GM20000 (cell line): ENCODE measurements at regions not wholly inside any gene's neighbourhood (a gene's known extent, or its start where the extent isn't known, plus 50 kb on each side); places are given as distances from the start of the nearest gene placed in this dataset.

Experiments used
- DNase-seq: peaks from one replicate; pipeline ENCODE4 v3.0.0; 2012; ENCODE audit warnings: low spot score
- TF ChIP-seq, protein P1 (sequence below): IDR thresholded peaks from 2 replicates; pipeline ENCODE4 v1.5.1; 2012; ENCODE audit warnings: mild to moderate bottlenecking, control low read depth; ENCODE audit errors: extremely low read depth, missing control alignments

DNA sequence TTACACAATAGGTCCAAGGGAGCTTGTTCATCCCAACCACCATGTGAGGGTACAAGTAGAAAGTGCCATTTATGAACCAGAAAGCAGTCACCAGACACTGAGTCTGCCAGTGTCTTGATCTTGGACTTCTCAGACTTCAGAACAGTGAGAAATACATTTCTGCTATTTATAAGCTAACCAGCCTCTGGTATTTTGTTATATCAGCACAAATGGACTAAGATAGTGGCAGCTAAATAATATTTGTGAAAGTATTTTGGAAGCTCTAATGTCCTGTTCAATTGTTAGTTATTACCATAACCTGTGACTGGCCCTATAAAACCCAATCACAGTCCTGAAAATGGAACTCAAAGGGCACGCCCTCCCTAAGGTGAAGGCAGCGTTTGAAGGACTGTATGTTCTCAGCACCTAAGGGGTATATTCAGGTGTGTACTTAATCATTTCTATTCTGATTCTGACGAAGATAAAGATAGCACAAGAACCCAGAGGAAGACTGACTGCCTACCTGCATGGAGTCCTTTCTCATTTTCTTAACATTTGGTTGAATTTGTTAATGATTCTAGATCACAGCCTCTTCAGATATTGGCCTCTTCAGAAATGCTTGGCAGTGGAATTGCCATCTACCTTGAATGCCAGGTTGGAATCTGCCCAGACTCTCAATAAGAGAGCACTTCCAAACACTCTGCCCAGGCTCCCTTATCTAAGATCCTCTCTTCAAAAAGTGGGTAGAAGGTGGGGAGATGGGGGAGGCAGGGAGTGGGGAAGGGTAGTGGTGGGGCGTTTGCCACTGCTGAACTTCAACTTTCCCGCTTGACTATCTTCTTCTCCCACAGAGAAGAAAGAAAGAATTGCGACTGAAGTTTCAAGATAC is 104.0 kb upstream of the PPP2R5A start:
- TF ChIP-seq, protein P1, sequence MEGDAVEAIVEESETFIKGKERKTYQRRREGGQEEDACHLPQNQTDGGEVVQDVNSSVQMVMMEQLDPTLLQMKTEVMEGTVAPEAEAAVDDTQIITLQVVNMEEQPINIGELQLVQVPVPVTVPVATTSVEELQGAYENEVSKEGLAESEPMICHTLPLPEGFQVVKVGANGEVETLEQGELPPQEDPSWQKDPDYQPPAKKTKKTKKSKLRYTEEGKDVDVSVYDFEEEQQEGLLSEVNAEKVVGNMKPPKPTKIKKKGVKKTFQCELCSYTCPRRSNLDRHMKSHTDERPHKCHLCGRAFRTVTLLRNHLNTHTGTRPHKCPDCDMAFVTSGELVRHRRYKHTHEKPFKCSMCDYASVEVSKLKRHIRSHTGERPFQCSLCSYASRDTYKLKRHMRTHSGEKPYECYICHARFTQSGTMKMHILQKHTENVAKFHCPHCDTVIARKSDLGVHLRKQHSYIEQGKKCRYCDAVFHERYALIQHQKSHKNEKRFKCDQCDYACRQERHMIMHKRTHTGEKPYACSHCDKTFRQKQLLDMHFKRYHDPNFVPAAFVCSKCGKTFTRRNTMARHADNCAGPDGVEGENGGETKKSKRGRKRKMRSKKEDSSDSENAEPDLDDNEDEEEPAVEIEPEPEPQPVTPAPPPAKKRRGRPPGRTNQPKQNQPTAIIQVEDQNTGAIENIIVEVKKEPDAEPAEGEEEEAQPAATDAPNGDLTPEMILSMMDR: no peak
- DNase-seq: no peak

DNA sequence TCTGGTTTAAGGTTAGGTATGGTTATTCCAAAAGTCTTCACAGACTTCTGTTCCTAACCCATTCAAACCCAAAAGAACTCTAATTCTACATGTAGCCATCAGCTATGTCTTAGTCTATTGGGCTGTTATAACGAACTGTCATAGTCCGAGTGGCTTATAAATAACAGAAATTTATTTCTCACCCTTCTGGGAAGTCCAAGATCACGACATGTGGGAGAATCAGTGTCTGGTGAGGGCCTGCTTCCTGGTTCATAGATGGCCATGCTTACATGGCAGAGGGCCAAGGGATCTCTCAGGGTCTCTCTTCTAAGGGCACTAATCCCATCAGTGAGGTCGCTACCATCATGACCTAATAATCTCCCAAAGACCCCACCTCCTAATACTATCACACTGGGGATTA is 103.0 kb upstream of the PPP2R5A start:
- TF ChIP-seq, protein P1: no peak

DNA sequence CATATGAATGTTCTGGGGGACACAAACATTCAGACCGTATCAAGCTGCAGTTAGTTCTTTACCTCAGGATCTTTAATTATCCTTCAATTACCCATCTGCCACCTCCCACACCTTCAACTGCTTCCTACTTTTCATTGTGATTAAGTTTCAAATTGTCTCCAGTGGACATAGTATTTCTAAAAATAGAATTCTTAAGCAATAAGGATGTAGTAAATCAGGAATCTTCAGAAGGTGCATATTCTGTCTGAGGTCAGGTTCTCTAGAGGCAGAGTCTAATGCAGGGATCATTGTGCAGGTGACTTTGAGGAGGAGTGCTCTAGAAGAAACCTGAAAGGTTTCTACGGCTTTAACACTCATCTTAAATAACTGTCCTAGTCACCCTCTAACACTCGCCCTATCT is 102.6 kb upstream of the PPP2R5A start:
- no peak for DNase-seq

More for the DNA sequence above, 103.0 kb upstream of the PPP2R5A start:
- no peak for DNase-seq

DNA sequence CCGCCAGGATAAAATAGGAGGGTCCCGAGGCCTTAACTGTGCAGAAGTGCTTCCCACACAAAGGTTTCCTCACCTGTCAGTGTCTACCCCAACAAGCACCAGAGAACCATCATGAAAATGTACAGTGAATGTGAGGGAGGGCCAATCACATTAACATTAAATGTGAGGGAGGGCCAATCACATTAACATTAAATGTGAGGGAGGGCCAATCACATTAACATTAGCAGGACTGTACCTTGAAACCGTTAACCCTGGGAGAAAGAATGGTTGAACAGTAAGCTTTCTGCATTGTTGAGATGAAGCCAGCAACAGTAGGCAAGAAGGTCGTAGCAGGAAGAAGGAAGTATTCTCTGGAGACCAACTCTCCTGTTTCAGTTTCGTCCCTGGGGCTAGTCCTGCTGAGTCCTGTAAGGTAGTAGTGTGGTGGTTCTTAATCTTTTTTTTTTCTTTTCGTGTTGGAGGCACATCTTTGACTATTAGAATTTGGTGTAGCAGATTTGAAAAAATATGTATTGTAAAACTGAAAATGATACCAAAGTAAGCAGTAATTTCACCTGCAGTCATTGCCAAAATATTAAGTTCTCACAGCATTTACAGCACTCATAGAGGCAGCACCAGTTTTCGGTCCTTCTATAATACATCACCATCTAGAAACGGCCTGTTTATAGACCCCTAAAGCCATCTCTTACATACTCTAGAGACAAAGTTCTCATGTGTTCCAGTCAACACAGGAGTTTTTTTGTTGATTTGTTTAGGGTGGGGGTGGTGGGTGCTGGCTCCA is 98.6 kb upstream of the PPP2R5A start:
- peak; percentile 80 for DNase-seq
- TF ChIP-seq, protein P1: no peak

More for the DNA sequence above, 102.6 kb upstream of the PPP2R5A start:
- TF ChIP-seq, protein P1: no peak

DNA sequence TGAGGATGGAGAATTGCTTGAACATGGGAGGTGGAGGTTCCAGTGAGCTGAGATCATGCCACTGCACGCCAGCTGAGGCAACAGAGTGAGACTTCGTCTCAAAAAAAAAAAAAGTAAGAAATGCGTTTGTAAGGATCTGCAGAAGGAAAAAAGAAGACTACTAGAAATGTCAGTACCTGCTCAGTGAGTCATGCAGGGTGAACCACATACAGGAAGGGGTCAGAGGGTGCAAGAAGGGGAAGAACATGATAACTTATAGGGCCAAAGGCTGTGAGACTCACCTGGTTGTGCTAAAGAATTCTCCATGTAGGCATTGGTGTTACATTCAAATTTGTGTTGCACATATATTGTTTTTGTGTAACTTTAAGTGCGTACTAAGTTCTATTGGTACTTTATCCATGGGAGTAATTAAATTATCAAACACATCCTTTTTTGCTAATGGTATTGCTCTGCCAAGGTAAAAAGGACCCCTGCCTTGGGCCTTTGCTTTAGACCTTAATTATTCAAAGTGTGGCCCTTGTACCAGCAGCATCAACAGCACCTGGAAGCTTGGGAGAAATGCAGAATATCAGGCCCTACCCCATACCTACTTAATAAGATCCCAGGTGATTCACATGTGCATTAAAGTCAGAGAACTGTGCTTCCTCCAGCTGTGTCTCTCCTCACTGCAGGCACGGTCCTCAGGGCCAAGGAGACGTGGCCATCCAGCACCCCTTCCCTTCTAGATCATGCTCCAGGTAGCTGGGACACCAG is 96.4 kb upstream of the PPP2R5A start:
- TF ChIP-seq, protein P1: no peak
- DNase-seq: no peak

DNA sequence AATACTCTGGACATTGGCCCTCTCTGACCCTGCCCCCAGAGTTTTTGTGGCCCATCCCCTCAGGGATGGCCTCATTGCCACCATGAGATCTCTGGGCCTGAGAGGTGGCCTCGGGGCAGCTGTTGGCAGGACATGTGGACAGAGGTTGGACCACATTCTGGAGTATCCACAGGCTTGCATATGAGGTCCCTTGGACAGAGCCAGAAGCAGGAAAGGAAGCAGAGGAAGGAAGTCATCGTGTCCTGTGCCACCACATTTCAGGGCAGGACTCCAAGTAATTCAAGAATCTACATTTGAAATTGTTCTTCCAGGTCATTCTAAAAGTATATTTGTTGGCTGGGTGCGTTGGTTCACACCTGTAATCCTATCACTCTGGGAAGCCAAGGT is 95.9 kb upstream of the PPP2R5A start:
- TF ChIP-seq, protein P1: no peak

More for the DNA sequence above, 95.9 kb upstream of the PPP2R5A start:
- DNase-seq: no peak
